NB4 (cell line): ENCODE measurements at regions not wholly inside any gene's neighbourhood (a gene's known extent, or its start where the extent isn't known, plus 50 kb on each side); places are given as distances from the start of the nearest gene placed in this dataset.

Experiments used
- MAX ChIP-seq: IDR thresholded peaks from 2 replicates; pipeline ENCODE4 v1.6.1; 2011; ENCODE audit warnings: low read depth, low read length
- POLR2A ChIP-seq: IDR thresholded peaks from 2 replicates; pipeline ENCODE4 v1.6.1; 2011; ENCODE audit warnings: mild to moderate bottlenecking; ENCODE audit not compliant: insufficient read length; ENCODE audit errors: extremely low read depth
- TF ChIP-seq, protein P1 (sequence below): IDR thresholded peaks from one replicate; pipeline ENCODE4 v1.5.1; 2012; ENCODE audit warnings: low read depth, low read length

GRCh38 chr4:127545271-127545670 is 87.5 kb upstream of the INTU start:
- TF ChIP-seq, protein P1, sequence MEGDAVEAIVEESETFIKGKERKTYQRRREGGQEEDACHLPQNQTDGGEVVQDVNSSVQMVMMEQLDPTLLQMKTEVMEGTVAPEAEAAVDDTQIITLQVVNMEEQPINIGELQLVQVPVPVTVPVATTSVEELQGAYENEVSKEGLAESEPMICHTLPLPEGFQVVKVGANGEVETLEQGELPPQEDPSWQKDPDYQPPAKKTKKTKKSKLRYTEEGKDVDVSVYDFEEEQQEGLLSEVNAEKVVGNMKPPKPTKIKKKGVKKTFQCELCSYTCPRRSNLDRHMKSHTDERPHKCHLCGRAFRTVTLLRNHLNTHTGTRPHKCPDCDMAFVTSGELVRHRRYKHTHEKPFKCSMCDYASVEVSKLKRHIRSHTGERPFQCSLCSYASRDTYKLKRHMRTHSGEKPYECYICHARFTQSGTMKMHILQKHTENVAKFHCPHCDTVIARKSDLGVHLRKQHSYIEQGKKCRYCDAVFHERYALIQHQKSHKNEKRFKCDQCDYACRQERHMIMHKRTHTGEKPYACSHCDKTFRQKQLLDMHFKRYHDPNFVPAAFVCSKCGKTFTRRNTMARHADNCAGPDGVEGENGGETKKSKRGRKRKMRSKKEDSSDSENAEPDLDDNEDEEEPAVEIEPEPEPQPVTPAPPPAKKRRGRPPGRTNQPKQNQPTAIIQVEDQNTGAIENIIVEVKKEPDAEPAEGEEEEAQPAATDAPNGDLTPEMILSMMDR, result no peak
- TF ChIP-seq POLR2A (no peak), MAX (no peak)
